ENCODE measurements at regions not wholly inside any gene's neighbourhood (a gene's known extent, or its start where the extent isn't known, plus 50 kb on each side); places are given as distances from the start of the nearest gene placed in this dataset.

DNA sequence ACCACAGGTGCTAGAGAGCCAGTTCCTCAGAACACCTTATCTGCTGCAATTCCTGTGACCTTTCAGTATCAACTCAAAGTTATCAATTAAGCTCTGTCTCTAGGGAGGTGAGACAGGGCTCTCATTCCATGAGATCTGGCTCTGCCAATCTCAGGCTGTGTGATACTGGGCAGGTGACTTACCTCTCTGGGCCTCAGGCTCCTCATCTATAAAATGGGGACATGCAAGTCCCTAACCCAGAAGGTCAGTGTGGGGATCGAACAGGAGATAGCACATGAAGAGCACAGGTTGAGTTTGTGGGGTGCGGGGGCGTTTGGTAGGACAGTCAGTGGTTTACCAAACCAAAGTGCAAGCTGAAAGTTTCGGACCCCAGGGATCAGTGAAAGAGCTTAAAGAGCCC is 319.3 kb upstream of the CCL2 start:
- ChIA-PET POLR2A (no interaction called here), CTCF (no interaction called here)
- no peaks in the 10 kb centered on the region for H3K36me3 ChIP-seq (ENCODE audit: control insufficient read depth, insufficient read depth, low read length)
- H3K27me3 ChIP-seq (replicated peaks; ENCODE audit: control insufficient read depth, insufficient read depth, low read length) = no peaks in the 10 kb centered on the region
- TF ChIP-seq, protein P1, sequence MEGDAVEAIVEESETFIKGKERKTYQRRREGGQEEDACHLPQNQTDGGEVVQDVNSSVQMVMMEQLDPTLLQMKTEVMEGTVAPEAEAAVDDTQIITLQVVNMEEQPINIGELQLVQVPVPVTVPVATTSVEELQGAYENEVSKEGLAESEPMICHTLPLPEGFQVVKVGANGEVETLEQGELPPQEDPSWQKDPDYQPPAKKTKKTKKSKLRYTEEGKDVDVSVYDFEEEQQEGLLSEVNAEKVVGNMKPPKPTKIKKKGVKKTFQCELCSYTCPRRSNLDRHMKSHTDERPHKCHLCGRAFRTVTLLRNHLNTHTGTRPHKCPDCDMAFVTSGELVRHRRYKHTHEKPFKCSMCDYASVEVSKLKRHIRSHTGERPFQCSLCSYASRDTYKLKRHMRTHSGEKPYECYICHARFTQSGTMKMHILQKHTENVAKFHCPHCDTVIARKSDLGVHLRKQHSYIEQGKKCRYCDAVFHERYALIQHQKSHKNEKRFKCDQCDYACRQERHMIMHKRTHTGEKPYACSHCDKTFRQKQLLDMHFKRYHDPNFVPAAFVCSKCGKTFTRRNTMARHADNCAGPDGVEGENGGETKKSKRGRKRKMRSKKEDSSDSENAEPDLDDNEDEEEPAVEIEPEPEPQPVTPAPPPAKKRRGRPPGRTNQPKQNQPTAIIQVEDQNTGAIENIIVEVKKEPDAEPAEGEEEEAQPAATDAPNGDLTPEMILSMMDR (IDR thresholded peaks at IDR 0.05; ENCODE audit: insufficient read depth in 1 of 2, low read depth in 1 of 2, low read length in 1 of 2, severe bottlenecking in 1 of 2, unreplicated experiment in 1 of 2) = no peak
- BruUV-seq (replicated peaks) = no TSS peak
- H3K4me3 ChIP-seq (ENCODE audit: low read depth, low read length) = no peak overlapping the region
- intact Hi-C loops (cut with micrococcal nuclease; ENCODE audit: unreplicated experiment) = no loop called here
- no peak for DNase-seq
- H3K4me1 ChIP-seq = 0 out of 2 replicates have a peak, but pooled peaks cover 4% of the 10 kb centered on the region
- H3K9me3 ChIP-seq = no peaks in the 10 kb centered on the region
- Mint-ChIP-seq H3K36me3 (ENCODE audit: insufficient read depth, unreplicated experiment) (no peaks in the 10 kb centered on the region), H3K27me3 (ENCODE audit: insufficient read depth, unreplicated experiment) (peaks cover 14% of the 10 kb centered on the region), H3K27ac (ENCODE audit: unreplicated experiment) (no peak overlapping the region), H3K9me3 (ENCODE audit: unreplicated experiment) (no peaks in the 10 kb centered on the region), H3K4me1 (ENCODE audit: low read depth, unreplicated experiment) (no peaks in the 10 kb centered on the region), H3K4me3 (ENCODE audit: unreplicated experiment) (no peak overlapping the region)

DNA sequence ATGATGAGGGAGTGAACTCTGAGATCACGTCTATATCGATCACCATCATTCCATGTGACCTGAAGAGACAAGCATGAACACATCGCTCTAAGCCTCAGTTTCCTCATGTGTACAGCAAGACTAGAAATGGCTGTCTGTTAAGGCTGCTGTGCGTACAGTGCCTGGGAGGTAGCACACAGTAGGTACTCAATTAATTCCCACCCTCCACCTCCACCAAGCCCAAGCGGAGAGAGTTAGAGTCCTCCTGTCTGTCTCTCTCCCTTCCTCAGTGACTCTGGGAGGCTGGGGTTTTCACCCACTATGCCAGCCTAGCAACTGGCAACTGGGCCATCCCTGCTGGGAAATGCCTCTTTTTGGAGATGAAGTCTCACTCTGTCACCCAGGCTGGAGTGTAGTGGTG is 318.3 kb upstream of the CCL2 start:
- Histone ChIP-seq H3K4me3 (ENCODE audit: low read depth, low read length) (no peak overlapping the region), H3K9me3 (no peaks in the 10 kb centered on the region), H3K27me3 (replicated peaks; ENCODE audit: control insufficient read depth, insufficient read depth, low read length) (no peaks in the 10 kb centered on the region), H3K4me1 (no peaks in the 10 kb centered on the region), H3K36me3 (ENCODE audit: control insufficient read depth, insufficient read depth, low read length) (no peaks in the 10 kb centered on the region)
- Mint-ChIP-seq H3K4me1 (ENCODE audit: low read depth, unreplicated experiment) (no peaks in the 10 kb centered on the region), H3K27me3 (ENCODE audit: insufficient read depth, unreplicated experiment) (peaks cover 19% of the 10 kb centered on the region), H3K36me3 (ENCODE audit: insufficient read depth, unreplicated experiment) (no peaks in the 10 kb centered on the region), H3K4me3 (ENCODE audit: unreplicated experiment) (no peak overlapping the region), H3K9me3 (ENCODE audit: unreplicated experiment) (no peaks in the 10 kb centered on the region), H3K27ac (ENCODE audit: unreplicated experiment) (no peak overlapping the region)
- ChIA-PET CTCF (no interaction called here), POLR2A (no interaction called here)
- intact Hi-C loops (cut with micrococcal nuclease; ENCODE audit: unreplicated experiment) = no loop called here
- BruUV-seq (replicated peaks) = no TSS peak
- TF ChIP-seq, protein P1 (IDR thresholded peaks at IDR 0.05; ENCODE audit: insufficient read depth in 1 of 2, low read depth in 1 of 2, low read length in 1 of 2, severe bottlenecking in 1 of 2, unreplicated experiment in 1 of 2) = no peak
- DNase-seq = no peak

DNA sequence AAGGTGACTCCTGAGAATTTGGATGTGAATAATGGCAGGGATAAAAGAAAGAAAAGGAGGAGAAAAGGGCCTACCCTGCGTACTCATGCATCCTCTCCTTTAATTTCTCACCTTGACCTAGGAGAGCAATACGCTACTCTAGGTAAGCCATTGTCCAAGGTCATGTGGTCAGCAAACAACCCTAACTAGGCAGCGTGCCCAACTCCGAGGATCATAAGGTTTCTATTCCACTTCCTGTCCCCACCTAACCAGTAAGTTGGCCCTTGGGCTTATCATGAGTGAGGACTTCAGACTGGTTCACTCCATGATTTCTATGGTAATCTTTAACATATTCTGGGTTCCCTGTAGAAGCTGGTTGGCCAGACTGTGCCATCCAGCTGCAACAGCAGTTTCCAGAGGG is 315.1 kb upstream of the CCL2 start:
- no peaks in the 10 kb centered on the region for H3K9me3 Mint-ChIP-seq (ENCODE audit: unreplicated experiment)
- ChIA-PET POLR2A (no interaction called here), CTCF (no interaction called here)
- Histone ChIP-seq H3K36me3 (ENCODE audit: control insufficient read depth, insufficient read depth, low read length) (no peaks in the 10 kb centered on the region), H3K4me3 (ENCODE audit: low read depth, low read length) (no peak overlapping the region), H3K9me3 (no peaks in the 10 kb centered on the region), H3K27me3 (replicated peaks; ENCODE audit: control insufficient read depth, insufficient read depth, low read length) (no peaks in the 10 kb centered on the region), H3K4me1 (no peaks in the 10 kb centered on the region)
- H3K4me3 Mint-ChIP-seq (ENCODE audit: unreplicated experiment) = no peak overlapping the region
- H3K27me3 Mint-ChIP-seq (ENCODE audit: insufficient read depth, unreplicated experiment) = peaks cover 22% of the 10 kb centered on the region
- no TSS peak for BruUV-seq (replicated peaks)
- H3K27ac Mint-ChIP-seq (ENCODE audit: unreplicated experiment) = no peak overlapping the region
- TF ChIP-seq, protein P1 (IDR thresholded peaks at IDR 0.05; ENCODE audit: insufficient read depth in 1 of 2, low read depth in 1 of 2, low read length in 1 of 2, severe bottlenecking in 1 of 2, unreplicated experiment in 1 of 2) = no peak
- no peaks in the 10 kb centered on the region for H3K36me3 Mint-ChIP-seq (ENCODE audit: insufficient read depth, unreplicated experiment)
- H3K4me1 Mint-ChIP-seq (ENCODE audit: low read depth, unreplicated experiment) = no peaks in the 10 kb centered on the region
- no peak for DNase-seq
- intact Hi-C loops (cut with micrococcal nuclease; ENCODE audit: unreplicated experiment) = no loop called here
